ENCODE measurements at regions not wholly inside any gene's neighbourhood (a gene's known extent, or its start where the extent isn't known, plus 50 kb on each side); places are given as distances from the start of the nearest gene placed in this dataset.

DNA sequence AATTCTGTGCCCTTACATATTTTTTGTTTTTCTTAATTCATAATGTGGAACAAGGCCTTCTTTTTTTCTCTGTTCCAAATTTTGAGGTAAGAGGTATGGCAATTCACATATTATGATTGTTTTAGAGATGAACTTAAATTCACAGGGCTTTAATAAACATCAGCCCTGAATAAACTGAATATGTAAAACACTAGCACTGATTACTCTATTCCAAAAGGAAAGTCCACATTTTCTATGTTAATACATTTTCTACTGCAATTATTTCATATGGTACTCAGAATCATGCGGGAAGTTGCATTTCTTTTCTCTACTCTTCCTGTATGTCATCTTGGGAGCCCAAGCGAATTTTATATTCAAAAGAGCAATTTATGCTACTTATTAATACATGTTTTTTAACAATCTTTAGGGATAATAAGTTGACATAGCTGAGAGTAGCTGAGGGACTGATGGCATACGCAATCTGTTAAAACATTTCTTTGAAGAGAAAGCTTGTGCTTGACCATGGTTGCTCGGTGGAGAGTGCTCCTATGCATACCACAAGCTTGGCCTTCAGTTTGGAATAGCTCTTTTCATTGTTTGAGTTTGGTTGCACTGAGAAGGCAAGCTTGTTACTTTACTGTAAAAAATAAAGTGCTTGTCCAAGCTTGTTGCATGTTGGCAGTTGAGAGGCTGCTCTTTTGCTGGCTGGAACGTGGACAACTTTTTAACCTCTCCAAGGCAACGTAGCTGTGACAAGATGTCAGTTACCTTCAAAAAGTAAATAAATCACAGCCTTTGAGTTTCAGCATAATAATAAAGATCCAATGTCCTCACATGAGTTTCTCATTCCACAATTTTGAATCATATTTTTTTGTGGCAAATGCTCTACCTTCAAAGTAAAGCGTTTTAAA lies 196.3 kb upstream of the SPRY1 start:
- H3K27me3 ChIP-seq (ENCODE audit: control insufficient read depth, insufficient read depth, low read length), result no peaks in the 10 kb centered on the region
- no peak overlapping the region for H3K4me3 ChIP-seq (ENCODE audit: low read length)
- Mint-ChIP-seq H3K9me3 (no peaks in the 10 kb centered on the region), H3K27ac (no peak overlapping the region), H3K27me3 (ENCODE audit: low read depth in 2 of 2) (no peaks in the 10 kb centered on the region), H3K36me3 (no peaks in the 10 kb centered on the region), H3K4me1 (no peaks in the 10 kb centered on the region), H3K4me3 (no peak overlapping the region)
- ATAC-seq (no peak), DNase-seq (no peak)
- no peaks in the 10 kb centered on the region for H3K9me3 ChIP-seq (ENCODE audit: control insufficient read depth, insufficient read depth, low read length)
- no peak overlapping the region for H3K27ac ChIP-seq (ENCODE audit: low read length)
- no peaks in the 10 kb centered on the region for H3K4me1 ChIP-seq (ENCODE audit: control insufficient read depth, insufficient read depth, low read length)
- H3K36me3 ChIP-seq (ENCODE audit: control insufficient read depth, insufficient read depth, low read length), result no peaks in the 10 kb centered on the region
- TF ChIP-seq, protein P1, sequence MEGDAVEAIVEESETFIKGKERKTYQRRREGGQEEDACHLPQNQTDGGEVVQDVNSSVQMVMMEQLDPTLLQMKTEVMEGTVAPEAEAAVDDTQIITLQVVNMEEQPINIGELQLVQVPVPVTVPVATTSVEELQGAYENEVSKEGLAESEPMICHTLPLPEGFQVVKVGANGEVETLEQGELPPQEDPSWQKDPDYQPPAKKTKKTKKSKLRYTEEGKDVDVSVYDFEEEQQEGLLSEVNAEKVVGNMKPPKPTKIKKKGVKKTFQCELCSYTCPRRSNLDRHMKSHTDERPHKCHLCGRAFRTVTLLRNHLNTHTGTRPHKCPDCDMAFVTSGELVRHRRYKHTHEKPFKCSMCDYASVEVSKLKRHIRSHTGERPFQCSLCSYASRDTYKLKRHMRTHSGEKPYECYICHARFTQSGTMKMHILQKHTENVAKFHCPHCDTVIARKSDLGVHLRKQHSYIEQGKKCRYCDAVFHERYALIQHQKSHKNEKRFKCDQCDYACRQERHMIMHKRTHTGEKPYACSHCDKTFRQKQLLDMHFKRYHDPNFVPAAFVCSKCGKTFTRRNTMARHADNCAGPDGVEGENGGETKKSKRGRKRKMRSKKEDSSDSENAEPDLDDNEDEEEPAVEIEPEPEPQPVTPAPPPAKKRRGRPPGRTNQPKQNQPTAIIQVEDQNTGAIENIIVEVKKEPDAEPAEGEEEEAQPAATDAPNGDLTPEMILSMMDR (IDR thresholded peaks at IDR 0.05), result no peak
- intact Hi-C loops (cut with micrococcal nuclease), result no loop called here
- over 99% methylated on average over 5 of the region's 7 CpGs for WGBS (ENCODE audit: insufficient coverage)

DNA sequence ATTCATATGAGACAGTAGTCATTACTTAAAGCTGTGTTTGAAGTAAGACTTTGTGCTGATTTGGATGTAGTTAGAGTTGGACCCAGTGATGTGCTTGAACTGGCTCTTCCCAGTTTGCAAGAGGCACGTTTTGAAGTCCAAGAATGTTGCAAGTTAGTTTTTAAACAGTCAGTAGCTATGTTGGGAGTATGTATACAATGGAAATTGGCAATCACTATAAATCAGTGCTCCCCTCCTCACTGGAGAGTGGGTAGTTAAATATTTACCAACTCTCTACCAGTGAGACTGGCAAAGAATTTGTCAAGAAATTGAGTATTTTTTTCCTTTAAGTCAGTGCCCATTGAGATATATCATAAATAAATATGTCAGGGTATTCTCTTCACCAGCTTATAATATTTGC lies 191.9 kb upstream of the SPRY1 start:
- Histone ChIP-seq H3K4me3 (ENCODE audit: low read length) (no peak overlapping the region), H3K36me3 (ENCODE audit: control insufficient read depth, insufficient read depth, low read length) (no peaks in the 10 kb centered on the region), H3K9me3 (ENCODE audit: control insufficient read depth, insufficient read depth, low read length) (no peaks in the 10 kb centered on the region), H3K27ac (ENCODE audit: low read length) (no peak overlapping the region), H3K4me1 (ENCODE audit: control insufficient read depth, insufficient read depth, low read length) (no peaks in the 10 kb centered on the region), H3K27me3 (ENCODE audit: control insufficient read depth, insufficient read depth, low read length) (no peaks in the 10 kb centered on the region)
- WGBS (ENCODE audit: insufficient coverage), result 44% methylated on average over 1 of the region's 1 CpG
- no peak overlapping the region for H3K4me3 Mint-ChIP-seq
- no peaks in the 10 kb centered on the region for H3K9me3 Mint-ChIP-seq
- TF ChIP-seq, protein P1 (IDR thresholded peaks at IDR 0.05), result no peak
- H3K27ac Mint-ChIP-seq, result no peak overlapping the region
- no peaks in the 10 kb centered on the region for H3K4me1 Mint-ChIP-seq
- ATAC-seq, result no peak
- intact Hi-C loops (cut with micrococcal nuclease), result no loop called here
- no peaks in the 10 kb centered on the region for H3K36me3 Mint-ChIP-seq
- H3K27me3 Mint-ChIP-seq (ENCODE audit: low read depth in 2 of 2), result no peaks in the 10 kb centered on the region
- DNase-seq, result no peak

DNA sequence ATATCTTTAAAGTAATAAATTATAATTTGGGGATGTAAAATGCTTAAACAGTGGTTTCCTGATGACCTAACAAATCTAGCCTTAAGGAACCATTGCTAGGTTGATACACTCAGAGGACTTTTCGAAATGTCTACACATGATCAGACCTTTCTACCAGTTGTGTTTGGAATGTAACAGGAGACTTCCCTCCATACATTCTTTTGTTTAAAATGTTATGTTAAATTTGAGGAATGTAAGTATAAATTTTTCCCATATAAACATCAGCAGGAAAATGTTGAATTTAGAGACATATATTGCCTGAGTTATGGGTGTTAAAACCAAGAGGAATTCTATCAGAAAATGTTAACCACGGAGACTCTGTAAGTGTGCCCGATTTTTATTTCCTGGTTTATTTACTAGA lies 190.6 kb upstream of the SPRY1 start:
- Mint-ChIP-seq H3K27me3 (ENCODE audit: low read depth in 2 of 2) (no peaks in the 10 kb centered on the region), H3K4me3 (no peak overlapping the region), H3K9me3 (no peaks in the 10 kb centered on the region), H3K36me3 (no peaks in the 10 kb centered on the region), H3K27ac (no peak overlapping the region), H3K4me1 (no peaks in the 10 kb centered on the region)
- intact Hi-C loops (cut with micrococcal nuclease), result no loop called here
- no peak overlapping the region for H3K27ac ChIP-seq (ENCODE audit: low read length)
- H3K9me3 ChIP-seq (ENCODE audit: control insufficient read depth, insufficient read depth, low read length), result no peaks in the 10 kb centered on the region
- ATAC-seq, result no peak
- 37% methylated on average over 2 of the region's 3 CpGs for WGBS (ENCODE audit: insufficient coverage)
- H3K4me1 ChIP-seq (ENCODE audit: control insufficient read depth, insufficient read depth, low read length), result no peaks in the 10 kb centered on the region
- H3K36me3 ChIP-seq (ENCODE audit: control insufficient read depth, insufficient read depth, low read length), result no peaks in the 10 kb centered on the region
- no peak for DNase-seq
- H3K4me3 ChIP-seq (ENCODE audit: low read length), result no peak overlapping the region
- H3K27me3 ChIP-seq (ENCODE audit: control insufficient read depth, insufficient read depth, low read length), result no peaks in the 10 kb centered on the region
- TF ChIP-seq, protein P1 (IDR thresholded peaks at IDR 0.05), result no peak

DNA sequence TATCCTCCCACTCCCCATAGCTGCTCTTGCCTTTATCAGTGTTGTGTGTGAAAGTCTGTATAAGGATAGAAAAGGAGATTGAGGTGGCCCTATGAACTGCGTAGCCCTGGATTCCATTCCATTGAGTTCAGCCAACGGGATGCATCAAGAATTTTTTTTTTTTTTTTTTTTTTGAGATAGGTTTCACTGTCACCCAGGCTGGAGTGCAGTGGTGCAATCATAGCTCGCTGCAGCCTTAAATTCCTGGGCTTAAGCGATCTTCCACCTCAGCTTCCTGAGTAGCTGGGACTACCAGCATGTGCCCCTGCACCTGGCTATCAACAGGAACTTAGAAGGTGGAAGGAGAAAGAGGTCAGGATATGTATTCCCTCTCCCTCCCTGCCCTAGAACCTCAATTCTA lies 187.2 kb upstream of the SPRY1 start:
- ATAC-seq (no peak), DNase-seq (no peak)
- no peak overlapping the region for H3K27ac Mint-ChIP-seq
- H3K4me3 ChIP-seq (ENCODE audit: low read length), result no peak overlapping the region
- H3K9me3 Mint-ChIP-seq, result no peaks in the 10 kb centered on the region
- H3K27ac ChIP-seq (ENCODE audit: low read length), result no peak overlapping the region
- intact Hi-C loops (cut with micrococcal nuclease), result no loop called here
- no peak overlapping the region for H3K4me3 Mint-ChIP-seq
- H3K36me3 Mint-ChIP-seq, result no peaks in the 10 kb centered on the region
- TF ChIP-seq, protein P1 (IDR thresholded peaks at IDR 0.05), result no peak
- H3K27me3 Mint-ChIP-seq (ENCODE audit: low read depth in 2 of 2), result no peaks in the 10 kb centered on the region
- no peaks in the 10 kb centered on the region for H3K36me3 ChIP-seq (ENCODE audit: control insufficient read depth, insufficient read depth, low read length)
- WGBS (ENCODE audit: insufficient coverage), result 96% methylated on average over 4 of the region's 4 CpGs
- no peaks in the 10 kb centered on the region for H3K4me1 Mint-ChIP-seq
- no peaks in the 10 kb centered on the region for H3K27me3 ChIP-seq (ENCODE audit: control insufficient read depth, insufficient read depth, low read length)
- H3K4me1 ChIP-seq (ENCODE audit: control insufficient read depth, insufficient read depth, low read length), result no peaks in the 10 kb centered on the region
- H3K9me3 ChIP-seq (ENCODE audit: control insufficient read depth, insufficient read depth, low read length), result no peaks in the 10 kb centered on the region

All from natural killer cell (primary cell).